ENCODE measurements at regions not wholly inside any gene's neighbourhood (a gene's known extent, or its start where the extent isn't known, plus 50 kb on each side); places are given as distances from the start of the nearest gene placed in this dataset.
"Not testable (repeated sequence)": the region's sequence is repeated elsewhere in the genome, so short reads cannot be mapped to it uniquely, and the experiment has no call there.

- no peak for DNase-seq (ENCODE audit: insufficient read length, low spot score)
- TF ChIP-seq CTCF (IDR thresholded peaks at IDR 0.05; ENCODE audit: insufficient read depth, missing control alignments) = no peak
- no peak for FAIRE-seq
These were observed 111.4 kb upstream of the SNX7 start for GRCh38 chr1:98550076-98550475.

- FAIRE-seq = no peak
- no peak for DNase-seq (ENCODE audit: insufficient read length, low spot score)
- no peak for TF ChIP-seq CTCF (IDR thresholded peaks at IDR 0.05; ENCODE audit: insufficient read depth, missing control alignments)
These were observed 115.2 kb upstream of the SNX7 start for GRCh38 chr1:98546319-98546718.

- TF ChIP-seq CTCF (IDR thresholded peaks at IDR 0.05; ENCODE audit: insufficient read depth, missing control alignments) = no peak
- DNase-seq (ENCODE audit: insufficient read length, low spot score) (no peak), FAIRE-seq (no peak)
These were observed 123.4 kb upstream of the SNX7 start for GRCh38 chr1:98538106-98538505.

- DNase-seq (ENCODE audit: insufficient read length, low spot score) (no peak), FAIRE-seq (no peak)
- no peak for TF ChIP-seq CTCF (IDR thresholded peaks at IDR 0.05; ENCODE audit: insufficient read depth, missing control alignments)
These were observed 138.3 kb upstream of the SNX7 start for GRCh38 chr1:98523256-98523655.

GRCh38 chr1:98516306-98516705, 145.2 kb upstream of the SNX7 start:
- no peak for TF ChIP-seq CTCF (IDR thresholded peaks at IDR 0.05; ENCODE audit: insufficient read depth, missing control alignments)
- FAIRE-seq = no peak
- no peak for DNase-seq (ENCODE audit: insufficient read length, low spot score)

- FAIRE-seq (no peak), DNase-seq (ENCODE audit: insufficient read length, low spot score) (no peak)
- no peak for TF ChIP-seq CTCF (IDR thresholded peaks at IDR 0.05; ENCODE audit: insufficient read depth, missing control alignments)
These were observed 145.8 kb upstream of the SNX7 start for GRCh38 chr1:98515744-98516143.

- FAIRE-seq; DNase-seq (ENCODE audit: insufficient read length, low spot score): not testable (repeated sequence)
These were observed 149.3 kb upstream of the SNX7 start for GRCh38 chr1:98512216-98512615.

- FAIRE-seq (no peak), DNase-seq (ENCODE audit: insufficient read length, low spot score) (no peak)
These were observed 157.8 kb upstream of the SNX7 start for GRCh38 chr1:98503771-98504170.

More at GRCh38 chr1:98503771-98504170, 157.8 kb upstream of the SNX7 start:
- no peak for TF ChIP-seq CTCF (IDR thresholded peaks at IDR 0.05; ENCODE audit: insufficient read depth, missing control alignments)
